ENCODE measurements at regions not wholly inside any gene's neighbourhood (a gene's known extent, or its start where the extent isn't known, plus 50 kb on each side); places are given as distances from the start of the nearest gene placed in this dataset.

- no peak for DNase-seq (ENCODE audit: low spot score)
Observed at GRCh38 chr11:81174646-81175330, 1558.9 kb downstream of the FAM181B start.

DNA sequence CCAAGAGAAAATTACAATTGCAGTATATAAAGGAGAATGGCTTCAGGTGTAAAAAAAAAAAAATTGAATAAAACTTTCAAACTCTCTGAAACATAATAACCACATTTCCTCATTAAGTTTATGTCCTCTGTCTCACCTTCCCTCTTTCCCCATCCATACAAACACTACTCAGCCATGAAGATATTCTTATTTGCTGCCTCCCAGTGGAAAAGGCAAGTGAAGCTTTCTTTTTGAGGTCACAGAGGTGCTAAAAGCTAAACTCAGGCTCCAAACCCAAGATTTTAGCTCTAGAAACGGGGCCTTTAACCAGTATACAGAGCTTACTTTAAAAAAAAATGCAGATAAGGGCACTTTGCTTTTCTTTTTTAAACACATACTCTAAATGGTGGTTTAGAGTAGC lies 1568.5 kb downstream of the FAM181B start:
- no peak for DNase-seq (ENCODE audit: low spot score)

DNA sequence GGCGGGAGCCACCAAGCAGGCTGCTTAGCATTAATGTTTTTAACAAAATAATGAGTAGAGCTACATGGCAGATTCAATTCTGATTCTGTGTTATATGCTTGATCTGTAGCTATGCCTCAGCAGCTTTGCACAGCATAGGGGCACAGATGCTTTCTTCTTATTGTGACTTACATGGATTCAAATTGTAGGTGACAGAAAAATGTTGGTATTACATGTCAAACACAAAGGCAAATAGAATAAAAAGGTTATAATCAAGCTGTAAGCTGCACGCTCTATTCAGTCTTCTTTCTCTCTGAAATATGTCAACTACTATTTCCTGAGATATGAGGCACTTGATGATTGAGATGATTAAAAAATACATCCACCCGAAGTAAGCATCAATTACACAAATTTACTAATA lies 1573.8 kb downstream of the FAM181B start:
- DNase-seq (ENCODE audit: low spot score) = no peak

GRCh38 chr11:81135570-81135969 lies 1598.1 kb downstream of the FAM181B start:
- DNase-seq (ENCODE audit: low spot score) = no peak

DNA sequence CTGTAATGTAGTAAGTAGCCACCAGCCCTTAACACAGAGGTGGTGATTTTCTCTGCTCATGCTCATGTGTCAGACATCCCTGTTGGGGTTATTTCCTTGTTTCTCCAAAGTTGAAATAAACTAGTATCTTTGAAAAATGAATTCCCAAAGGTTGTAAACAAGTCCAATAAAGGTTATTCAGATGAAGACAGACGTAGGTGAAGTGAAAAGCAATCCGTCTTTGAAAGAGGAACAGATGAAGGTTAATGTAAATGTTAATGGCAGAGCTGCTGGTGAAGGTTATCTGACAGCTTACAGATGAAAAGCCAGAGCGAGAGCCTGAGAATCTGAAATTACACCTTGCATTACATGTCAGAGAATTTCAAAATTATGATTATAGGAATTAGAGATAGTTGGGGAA lies 1604.0 kb downstream of the FAM181B start:
- no peak for DNase-seq (ENCODE audit: low spot score)

DNA sequence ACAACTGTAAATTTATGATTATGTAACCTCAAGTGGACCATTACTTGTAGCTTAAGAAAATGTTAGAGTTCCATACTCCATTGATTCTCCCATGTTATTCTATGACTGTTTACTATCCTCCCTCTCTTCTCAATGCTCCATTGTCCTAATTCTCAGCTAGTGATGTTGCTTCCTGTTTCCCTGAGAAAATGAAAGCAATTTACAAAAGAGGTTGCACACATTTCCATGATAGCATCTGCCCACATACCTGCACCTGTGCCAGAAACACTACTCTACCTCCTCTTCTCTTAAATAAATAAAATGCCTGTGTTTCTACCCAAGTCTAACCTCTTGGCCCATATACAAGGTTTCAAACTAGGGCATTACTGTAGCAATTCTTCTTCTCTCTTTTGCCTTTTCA lies 1620.9 kb downstream of the FAM181B start:
- DNase-seq (ENCODE audit: low spot score) = no peak

GRCh38 chr11:81104051-81104450 lies 1629.6 kb downstream of the FAM181B start:
- DNase-seq (ENCODE audit: low spot score) = no peak

DNA sequence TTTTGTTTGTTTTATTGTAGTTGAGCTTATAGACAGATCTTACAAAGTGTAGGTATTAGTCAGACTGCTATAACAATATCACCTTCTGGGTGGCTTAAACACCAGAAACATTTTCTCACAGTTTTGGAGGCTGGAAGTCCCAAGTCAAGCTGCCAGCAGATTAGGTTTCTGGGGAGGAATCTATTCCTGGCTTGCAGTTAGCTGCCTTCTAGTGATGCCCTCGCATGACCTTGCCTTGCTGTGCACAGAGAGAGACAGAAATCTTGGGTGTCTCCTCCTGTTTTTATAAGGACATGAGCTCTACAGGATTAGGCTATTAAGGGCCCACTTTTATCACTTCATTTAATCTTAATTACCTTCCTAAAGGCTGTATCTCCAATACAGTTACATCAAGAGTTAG lies 1635.2 kb downstream of the FAM181B start:
- DNase-seq (ENCODE audit: low spot score) = no peak

DNA sequence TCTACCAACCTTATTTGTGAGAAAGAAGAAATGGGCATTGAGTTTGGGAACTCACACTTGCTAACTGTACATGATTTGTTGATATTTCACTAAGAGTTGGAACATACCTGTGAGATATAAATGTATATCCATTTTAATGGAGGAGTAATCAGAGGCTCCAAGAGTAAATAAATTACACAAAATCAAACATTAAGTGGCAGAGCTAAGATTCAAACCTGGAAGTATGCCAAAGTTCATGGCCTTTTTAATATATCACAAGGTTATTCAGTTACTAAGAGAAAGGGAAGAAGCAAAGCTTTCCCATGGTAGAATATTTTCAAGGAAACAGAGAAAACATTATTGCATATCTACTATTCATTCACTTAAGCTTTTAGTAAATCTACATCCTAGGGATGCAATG lies 1641.1 kb downstream of the FAM181B start:
- no peak for DNase-seq (ENCODE audit: low spot score)

DNA sequence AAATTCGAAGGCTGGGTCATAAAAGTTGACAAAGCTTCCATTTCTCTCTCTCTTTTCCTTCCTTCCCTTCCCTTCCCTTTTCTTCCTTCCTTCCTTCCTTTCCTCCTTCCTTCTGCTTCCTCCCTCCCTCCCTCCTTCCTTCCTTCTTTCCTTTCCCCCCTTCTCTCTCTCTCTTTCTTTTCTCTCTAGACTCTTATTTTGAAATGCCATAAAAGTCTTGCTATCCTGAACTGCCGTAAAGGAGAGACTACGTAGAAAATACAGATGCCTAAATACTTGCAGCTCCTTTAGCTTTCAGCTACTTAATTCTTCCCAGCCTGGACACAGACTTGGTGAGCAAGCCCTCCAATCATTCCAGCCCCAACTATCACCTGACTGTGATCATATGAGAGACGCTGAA lies 1644.4 kb downstream of the FAM181B start:
- DNase-seq (ENCODE audit: low spot score) = no peak

GRCh38 chr11:81080476-81080875 lies 1639.6 kb upstream of the TENM4 start:
- no peak for DNase-seq (ENCODE audit: low spot score)

DNA sequence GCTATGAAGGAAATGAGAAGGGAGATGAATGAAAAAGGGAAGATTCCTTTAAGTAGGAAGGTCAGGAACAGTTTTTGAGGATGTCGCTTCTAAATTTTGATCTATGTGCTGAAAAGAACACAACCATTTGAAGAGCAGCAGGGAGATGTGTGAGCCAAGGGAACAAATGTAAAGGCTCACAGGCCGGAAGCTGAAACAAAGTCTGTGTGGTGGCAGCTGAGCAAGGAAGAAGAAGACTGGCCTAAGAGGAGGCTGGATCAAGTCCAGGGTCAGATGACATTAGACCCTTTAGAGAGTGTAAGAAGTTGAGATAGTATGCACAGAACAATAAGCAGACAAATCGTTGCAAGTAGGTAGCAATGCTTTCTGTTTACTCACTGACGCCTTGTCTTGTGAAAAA lies 1631.4 kb upstream of the TENM4 start:
- DNase-seq (ENCODE audit: low spot score) = no peak

- DNase-seq (ENCODE audit: low spot score) = no peak
Observed at GRCh38 chr11:81071606-81072005, 1630.8 kb upstream of the TENM4 start.

GRCh38 chr11:81070948-81071347 lies 1630.1 kb upstream of the TENM4 start:
- DNase-seq (ENCODE audit: low spot score) = no peak

DNA sequence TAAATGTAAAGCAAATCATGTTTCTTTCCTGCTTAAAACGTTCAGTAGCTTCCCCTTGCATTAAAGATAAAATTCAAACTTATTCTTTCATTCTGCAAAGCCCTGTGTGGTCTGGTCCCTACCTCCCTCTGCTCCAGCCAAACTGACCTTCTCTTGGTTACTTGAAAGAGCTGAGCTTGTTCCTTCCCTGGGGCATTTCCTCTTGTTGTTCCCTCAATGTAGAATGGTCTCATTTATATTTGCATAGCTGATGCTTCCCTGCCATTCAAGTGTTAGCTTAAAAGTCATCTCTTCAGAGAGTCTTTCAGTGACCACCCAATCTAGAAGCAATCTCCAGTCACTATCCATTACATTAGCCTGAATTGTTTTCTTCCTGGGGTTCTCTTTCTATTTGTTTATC lies 1618.5 kb upstream of the TENM4 start:
- DNase-seq (ENCODE audit: low spot score) = no peak

- DNase-seq (ENCODE audit: low spot score) = no peak
Observed at GRCh38 chr11:81052344-81053158, 1611.7 kb upstream of the TENM4 start.

GRCh38 chr11:81039916-81040524 lies 1599.2 kb upstream of the TENM4 start:
- DNase-seq (ENCODE audit: low spot score) = no peak

- no peak for DNase-seq (ENCODE audit: low spot score)
Observed at GRCh38 chr11:81036168-81036870, 1595.5 kb upstream of the TENM4 start.

DNA sequence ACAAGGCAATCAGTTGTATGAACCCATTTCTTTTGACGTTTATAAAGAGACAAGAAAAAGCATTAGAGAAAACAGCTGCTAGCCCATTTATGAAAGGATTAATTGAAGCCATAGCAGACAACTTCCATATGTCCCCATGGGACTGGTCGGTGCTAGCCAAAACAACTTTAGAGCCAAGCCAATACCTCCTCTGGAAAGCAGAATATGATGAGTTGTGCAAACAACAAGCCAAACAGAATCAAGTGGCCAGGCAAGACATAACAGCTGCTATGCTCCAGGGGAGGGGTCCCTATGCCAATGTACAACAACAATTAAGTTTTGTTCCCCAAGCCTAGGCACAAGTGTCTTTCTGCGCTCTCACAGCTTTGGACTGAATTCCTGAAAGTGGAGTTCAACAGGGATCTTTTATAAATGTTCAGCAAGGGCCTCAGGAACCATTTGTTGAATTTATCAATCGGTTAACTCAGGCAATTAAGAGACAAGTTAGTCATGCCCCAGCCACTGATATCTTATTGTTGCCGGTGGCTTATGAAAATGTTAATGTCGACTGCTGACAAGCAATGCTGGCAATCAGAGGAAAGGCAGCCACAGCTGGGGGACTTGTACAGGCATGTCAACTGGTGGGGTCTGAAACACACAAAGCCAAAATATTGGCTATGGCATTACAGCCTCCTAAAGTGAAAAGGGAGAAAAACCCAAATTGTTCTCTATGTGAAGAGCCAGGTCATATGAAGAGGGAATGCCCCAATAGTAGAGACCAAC lies 1593.1 kb upstream of the TENM4 start:
- no peak for DNase-seq (ENCODE audit: low spot score)

DNA sequence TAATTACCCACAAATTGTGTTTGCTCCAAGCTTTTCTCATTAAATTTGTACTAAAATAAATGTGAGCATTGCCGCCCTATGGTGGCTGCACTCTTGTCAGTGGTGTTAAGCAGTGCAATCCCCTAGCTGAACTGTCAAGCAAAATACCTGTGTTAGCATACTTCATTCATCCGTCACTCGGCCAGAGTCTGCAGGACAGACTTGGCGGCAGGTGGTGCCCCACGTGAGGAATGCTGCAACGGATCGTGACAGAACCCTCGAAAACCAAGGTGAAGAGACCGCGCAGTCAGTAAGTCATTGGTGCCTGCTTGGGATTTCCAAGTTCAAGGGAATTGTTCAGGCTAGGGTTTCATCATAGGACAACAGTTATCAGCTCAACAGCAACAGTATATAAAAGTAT lies 1592.1 kb upstream of the TENM4 start:
- DNase-seq (ENCODE audit: low spot score) = no peak

DNA sequence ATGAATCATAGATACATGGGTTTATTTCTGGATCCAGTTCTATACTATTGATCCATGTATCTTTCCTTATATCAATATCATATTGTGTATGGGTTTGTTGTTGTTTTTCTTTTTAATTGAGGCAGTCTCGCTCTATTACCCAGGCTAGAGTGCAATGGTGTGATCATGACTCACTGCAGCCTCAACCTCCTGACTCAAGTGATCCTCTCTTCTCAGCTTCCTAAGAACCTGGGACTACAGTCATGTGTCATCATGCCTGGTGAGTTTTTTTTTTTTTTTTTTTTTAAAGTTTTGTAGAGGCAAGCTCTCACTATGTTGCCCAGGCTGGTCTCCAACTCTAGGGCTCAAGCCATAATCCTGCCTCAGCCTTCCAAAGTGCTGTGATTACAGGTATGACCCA lies 1589.4 kb upstream of the TENM4 start:
- DNase-seq (ENCODE audit: low spot score) = no peak

- DNase-seq (ENCODE audit: low spot score) = no peak
Observed at GRCh38 chr11:81026032-81026431, 1585.2 kb upstream of the TENM4 start.
